Umbilical cord (tissue), 1 donor: ENCODE measurements at regions not wholly inside any gene's neighbourhood (a gene's known extent, or its start where the extent isn't known, plus 50 kb on each side); places are given as distances from the start of the nearest gene placed in this dataset.
"Not testable (repeated sequence)": the region's sequence is repeated elsewhere in the genome, so short reads cannot be mapped to it uniquely, and the experiment has no call there.

Source experiments
- DNase-seq: peaks from one replicate; pipeline ENCODE4 v3.0.0-alpha.2; 2015; ENCODE audit warnings: low spot score

DNA sequence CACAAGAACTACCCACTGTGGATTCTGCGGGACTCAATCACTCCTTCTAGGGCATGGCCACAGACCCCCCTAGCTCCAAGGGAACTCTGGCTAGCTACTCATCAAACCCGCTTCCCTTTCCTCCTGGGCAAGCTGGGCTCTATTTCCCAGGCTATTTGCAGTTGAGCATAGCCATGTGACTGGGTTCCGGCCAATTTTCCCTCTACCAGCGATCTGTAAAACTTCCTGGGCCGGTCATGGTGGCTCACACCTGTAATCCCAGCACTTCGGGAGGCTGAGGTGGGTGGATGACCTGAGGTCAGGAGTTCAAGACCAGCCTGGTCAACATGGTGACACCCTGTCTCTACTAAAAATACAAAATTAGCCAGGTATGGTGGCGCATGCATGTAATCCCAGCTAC, 214.9 kb upstream of the IRF2BP2 start:
- not testable (repeated sequence) for DNase-seq

DNA sequence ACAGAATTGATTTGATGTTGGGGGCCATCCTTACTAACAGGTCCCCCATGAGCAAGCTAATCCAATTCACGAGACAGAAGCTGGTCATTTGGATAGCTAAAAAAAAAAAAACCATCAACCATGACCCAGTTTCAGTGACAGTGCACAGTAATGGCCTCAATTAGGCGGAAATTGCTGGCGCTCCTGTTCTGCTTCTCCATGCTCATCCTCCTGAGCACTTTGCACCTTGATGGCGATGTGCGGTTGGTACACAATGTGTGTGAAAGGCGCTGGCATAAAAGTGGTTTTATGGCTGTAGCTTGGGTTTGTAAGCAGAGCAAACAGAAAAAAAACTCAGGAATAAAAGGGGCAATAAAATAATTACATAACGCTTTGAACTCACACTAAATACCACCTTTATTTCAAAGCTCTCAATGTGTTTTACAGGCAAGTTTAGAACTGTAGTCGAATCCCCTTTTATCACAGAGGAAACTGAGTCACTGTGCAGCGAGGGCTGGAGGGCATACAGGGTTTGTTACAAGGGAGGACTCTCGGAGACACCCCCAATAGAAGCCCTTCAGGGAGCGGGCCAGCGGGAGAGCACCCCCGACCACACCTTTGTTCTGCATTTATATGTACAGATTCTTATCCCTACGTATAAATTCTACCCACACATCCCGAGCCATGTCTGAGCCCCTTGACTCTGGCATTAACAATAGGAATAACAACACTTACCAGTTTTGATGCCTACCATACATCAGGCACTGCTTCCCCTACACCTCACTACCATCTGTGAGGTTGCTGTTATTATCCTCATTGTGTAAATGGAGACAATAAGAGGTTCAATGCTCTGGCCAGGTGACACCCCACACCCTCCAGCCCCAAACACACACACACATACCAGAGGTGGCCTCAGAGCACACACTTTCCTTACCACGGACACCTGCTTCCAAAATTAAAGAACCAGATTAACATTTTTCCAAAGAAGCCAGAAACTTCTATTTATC, 213.5 kb upstream of the IRF2BP2 start:
- DNase-seq = no peak

DNA sequence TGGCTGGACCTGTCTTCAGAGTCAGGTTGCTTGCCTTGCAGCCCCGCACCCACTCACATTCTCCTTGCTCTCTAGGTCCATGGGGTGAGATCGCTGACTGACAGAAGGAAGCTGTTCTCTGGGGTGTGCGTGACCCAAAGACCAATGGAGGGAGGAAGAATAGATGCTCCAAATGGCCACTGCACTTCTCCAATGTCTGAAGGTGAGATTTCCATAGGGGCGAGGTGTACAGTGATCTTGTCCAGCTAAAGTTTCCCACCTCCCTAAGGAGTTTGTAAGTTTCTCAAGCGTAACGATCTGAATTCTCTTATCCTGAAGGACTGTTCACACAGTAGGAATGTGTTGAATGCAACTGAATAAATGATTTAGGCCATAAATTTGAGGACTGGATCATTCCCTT, 211.9 kb upstream of the IRF2BP2 start:
- no peak for DNase-seq

DNA sequence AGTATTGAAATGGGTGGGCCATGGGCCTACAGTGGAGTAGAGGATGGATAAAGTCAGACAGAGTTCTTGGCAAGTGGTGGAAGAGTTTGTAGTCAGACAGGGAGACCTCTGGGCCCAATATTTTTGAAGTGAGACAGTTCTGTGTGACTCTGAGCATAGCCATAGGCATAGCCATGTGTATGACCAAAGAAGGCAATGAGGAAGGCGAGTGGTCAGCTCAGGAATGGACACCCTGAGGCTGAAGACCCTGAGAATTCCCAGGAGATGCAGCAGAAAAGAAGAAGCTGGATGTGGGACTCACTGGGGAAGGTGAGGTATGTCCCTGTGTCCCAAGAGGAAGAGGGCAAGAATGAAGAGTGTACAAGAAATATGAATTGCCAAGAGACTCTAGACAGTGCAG, 210.6 kb upstream of the IRF2BP2 start:
- no peak for DNase-seq

DNA sequence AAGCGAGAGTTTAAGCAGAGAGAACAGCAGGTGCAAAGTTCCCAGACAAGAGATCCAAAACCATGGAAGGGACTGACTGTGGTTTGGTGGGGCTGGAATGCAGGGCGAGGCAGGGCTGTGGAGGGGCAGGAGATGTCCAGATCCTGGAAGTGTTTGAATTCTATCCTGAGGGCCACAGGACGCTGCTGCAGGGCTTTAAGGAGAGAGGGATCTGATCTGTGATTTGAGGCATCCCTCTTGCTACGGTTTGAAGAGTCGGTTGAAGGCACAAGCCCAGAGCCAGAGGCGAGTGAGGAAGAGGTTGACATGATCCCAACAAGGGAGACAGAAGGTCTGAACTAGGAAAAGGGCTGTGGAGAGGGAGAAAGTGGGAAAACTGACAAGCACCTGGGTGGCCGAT, 209.9 kb upstream of the IRF2BP2 start:
- DNase-seq = not testable (repeated sequence)

DNA sequence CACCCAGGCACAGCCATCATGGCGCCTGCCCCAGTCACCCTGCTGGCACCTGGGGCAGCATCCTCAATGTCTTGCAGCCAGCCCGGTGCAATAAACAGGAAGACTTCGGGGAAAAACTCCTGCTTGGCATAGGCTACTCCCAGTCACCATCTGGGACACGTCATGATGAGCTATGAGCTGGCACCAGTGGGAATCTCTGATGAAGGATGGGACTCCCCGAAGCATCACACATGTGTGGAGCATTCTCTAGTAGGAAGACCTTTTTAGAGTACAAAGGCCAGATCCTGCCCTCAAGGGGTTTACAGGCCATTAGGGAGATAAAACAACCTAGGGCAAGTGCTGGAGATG, 208.0 kb upstream of the IRF2BP2 start:
- not testable (repeated sequence) for DNase-seq

DNA sequence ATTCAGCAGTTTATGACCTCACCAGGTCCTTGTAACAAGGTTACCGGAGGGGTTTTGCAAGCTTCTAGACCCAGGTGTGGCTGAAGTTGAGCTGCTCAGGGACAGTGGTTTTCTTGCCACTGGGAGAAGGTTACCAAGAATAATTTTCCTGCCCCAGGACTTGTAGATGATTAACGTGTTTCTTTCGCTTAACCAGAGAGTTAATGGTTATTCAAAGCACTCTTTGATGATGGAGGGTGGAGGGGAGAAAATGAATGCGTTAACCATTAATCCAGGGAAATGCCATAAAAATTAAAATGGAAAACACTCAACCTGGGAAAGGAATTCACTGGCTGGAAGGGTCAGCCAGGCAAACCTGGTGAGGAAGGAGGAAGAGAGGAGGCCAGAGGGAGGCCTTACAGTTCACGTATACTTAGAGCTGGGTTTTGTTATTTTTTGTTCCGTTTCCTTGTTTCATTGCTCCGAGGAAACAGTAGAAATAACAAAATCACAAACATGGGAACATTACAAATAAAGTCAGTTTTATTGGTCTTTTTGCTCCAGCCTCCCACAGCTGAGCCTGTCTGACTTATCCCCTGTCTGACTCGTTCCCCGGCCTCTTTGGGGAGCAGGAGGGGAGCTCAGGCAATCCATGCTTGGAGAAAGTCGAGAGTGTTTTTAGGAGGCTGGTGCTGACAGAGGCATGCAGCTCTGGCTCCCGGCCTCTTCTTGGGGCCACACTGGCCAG, 207.5 kb upstream of the IRF2BP2 start:
- not testable (repeated sequence) for DNase-seq

DNA sequence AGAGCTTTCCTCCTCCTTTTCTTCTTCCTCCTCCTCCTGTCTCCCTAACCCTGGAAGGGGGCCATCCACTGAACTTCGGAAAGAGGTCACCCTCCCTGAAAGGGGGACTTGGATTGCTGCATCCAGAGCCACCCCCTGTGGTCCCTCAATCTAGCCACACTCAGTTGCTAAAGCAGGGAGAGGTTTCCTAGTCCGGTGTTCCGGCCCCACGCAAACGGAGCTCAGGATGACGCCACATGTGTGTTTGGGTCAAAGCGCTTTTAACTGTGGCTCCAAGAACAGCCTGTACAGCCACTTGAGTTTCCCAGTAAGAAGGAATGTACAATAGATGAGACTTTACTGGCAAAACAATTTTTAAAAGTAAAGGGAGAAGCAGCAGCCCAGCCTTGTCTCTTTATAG, 206.9 kb upstream of the IRF2BP2 start:
- not testable (repeated sequence) for DNase-seq

DNA sequence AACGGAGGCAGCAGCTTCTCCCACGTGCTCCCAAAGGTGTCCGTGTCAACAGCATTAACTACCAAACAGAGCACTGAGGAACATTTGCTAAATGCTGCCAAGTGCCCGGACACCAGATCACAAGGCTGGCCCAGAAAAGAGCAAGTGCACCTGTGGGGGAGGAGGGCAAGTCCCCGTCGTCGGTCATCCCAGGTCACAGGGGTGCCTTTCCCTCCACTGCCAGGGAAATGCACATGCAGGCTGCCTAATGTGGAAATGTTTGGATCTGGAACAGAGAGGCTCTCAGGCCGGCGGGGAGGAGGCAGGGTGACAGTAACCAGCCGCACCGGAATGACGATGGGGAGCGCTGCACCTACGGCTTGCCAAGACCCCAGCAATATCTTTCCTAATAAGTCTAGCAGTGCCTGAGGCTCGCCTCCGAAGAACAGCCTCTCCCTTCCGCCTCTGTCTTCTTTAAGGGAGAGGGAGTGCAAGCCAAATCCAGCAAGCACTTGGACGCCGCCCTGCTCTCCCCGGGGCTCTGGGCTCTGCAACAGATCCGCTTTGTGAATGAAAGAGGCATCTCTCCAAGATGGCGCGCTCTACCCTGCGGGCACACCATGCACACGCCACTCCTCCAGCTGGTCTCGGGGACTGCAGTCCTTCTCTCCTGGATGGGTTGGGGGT, 206.3 kb upstream of the IRF2BP2 start:
- peak; percentile 58 for DNase-seq

DNA sequence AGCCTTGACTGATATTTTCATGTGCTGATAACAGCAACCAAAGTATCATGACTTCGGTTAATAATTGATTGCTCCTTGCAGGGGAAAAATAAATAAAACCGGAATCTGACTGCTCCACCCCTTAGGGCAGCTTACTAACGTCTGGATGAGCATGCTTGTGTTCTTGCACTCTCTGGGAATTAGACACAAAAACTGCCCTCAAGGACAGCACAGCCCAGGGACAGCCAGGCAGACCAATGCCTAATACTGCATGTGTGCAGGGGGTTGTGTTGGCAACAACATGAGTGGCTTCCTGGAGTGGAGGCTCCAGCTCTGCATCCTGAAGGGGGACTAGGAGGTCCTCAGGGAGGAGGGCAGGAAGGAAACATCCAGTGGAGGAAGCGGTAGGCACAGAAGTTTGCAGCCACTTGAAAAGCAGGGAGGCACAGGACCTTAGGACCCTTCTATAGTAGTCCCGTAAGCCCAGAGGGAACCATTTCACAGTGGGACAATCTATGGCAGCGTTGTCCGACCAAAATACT, 205.4 kb upstream of the IRF2BP2 start:
- not testable (repeated sequence) for DNase-seq

DNA sequence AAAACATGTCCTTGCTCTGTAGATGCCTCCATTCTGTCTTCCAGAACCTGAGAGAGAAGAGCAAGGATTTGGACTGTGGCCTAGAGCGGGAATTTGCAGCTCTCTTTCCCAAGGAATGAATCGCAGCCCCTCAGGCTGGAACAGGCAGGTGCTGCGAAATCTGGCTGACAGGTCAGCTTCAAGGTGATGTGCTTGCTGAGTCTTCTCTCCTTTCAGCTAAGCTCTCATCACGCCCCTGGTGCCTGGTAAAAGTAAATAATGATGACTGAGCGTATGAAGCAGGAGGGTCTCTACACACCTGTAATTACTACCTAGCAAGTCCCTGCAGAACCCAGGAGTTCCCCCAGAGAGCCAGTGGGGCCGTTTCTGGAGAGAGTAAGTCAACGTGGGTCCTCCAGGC, 204.3 kb upstream of the IRF2BP2 start:
- DNase-seq = not testable (repeated sequence)

DNA sequence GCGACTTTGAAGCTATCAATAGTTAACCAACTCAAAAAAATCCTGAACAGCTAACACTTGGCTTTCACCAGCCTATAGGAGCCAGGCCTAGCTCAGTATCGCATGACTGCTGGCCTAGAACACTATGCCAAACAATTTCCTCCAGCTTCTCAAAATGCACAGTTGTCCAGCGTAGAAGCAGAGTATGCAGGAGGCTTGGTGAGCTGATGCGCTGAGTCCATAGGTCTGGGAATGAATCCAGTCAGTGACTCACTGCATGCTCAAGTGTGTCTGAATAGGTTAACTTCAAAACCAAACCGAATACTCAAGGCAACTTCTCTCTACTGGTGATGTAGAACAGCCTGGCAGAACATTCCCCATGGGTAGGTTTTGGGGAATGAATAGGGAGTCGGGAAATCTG, 201.8 kb upstream of the IRF2BP2 start:
- DNase-seq = peak; percentile 80

DNA sequence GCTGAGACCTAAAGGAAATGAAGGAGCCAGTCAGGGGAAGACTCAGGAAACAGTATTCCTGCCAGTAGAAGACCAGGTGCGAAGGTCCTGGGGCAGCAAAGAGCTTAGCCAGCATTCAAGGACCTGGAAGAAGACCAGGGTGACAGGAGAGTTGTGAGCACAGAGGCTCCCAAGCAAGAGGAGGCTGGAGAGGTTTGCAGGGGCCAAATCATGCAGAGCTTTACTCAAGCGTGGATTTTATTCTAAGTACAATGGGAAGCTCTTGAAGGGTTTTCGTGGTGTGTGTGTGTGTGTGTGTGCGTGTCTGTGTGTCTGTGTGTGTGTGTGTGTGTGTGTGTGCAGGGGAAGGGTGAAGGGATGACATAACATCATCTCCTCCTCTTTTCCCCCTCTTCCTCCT, 200.7 kb upstream of the IRF2BP2 start:
- DNase-seq = not testable (repeated sequence)

DNA sequence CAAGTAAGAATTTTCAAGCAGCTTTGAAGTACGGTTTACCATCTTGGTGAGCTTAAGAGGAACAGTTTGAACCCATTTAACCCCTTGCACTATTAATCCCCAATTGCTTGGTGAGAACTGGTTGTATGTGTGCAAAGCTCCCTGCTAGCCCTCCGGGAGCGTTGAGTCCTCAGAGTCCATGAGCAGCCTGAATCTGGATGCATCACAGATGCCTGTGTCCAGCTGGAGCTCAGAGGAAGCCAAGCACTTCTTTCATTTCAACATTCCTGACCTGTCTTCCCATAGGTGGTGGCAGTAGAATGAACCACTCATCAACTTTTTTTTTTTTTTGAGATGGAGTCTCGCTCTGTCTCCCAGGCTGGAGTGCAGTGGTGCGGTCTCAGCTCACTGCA, 199.9 kb upstream of the IRF2BP2 start:
- DNase-seq = not testable (repeated sequence)

DNA sequence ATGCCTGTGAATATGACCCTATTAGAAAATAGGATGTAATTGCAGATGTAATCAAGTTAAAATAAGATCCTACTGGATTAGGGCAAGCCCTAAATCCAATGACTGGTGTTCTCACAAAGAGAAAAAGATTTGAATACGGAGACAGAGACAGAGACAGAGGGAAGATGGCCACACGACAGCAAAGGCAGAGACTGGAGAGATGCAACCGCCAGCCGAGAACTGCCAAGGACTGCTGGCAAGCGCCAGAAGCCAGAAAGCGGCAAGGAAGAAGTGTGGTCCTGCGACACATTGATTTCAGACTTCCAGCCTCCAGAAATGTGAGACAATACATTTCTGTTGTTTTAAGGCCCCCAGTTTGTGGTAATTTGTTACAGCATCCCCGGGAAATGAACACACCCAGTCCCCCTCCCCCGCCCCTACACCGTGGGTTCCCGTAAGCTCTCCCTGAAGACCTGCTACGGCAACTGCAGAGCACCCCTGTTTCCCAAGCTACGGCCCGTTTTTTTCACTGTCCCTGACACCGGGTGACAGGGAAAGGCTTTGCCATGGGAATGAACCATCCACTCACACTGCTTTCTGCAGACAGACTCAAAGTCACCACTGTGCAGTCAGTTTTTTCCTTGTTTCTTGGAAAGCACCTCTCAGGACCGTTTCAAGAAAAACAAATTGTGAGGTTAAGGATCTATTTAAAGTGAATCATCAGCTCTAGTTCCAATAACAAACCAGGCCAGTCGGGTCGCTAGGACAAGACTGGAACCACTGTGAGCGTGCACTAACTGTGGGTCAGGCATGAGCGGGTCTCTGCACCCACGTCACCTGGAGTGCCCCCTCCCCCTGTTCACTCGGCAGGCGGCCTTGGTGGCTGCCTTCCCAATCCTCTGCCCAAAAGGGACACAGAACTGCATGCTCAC, 199.2 kb upstream of the IRF2BP2 start:
- not testable (repeated sequence) for DNase-seq

DNA sequence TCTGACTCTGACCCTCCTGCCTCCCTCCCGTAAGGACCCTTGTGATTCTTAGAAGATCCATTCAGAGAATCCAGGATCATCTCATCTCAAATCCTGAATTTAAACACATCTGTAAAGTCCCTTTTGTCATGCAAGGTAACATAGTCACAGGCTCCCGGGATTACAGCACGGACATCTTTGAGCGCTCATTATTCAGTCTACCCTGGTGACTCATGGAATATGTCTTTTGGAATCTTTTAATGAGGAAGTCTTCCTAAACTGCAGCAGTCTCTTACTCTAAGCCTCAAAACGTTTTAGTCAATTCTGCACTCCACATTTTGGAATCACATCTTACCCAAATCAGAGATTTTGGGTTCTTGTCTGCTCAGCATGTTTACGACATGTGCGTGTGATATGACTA, 198.5 kb upstream of the IRF2BP2 start:
- not testable (repeated sequence) for DNase-seq

DNA sequence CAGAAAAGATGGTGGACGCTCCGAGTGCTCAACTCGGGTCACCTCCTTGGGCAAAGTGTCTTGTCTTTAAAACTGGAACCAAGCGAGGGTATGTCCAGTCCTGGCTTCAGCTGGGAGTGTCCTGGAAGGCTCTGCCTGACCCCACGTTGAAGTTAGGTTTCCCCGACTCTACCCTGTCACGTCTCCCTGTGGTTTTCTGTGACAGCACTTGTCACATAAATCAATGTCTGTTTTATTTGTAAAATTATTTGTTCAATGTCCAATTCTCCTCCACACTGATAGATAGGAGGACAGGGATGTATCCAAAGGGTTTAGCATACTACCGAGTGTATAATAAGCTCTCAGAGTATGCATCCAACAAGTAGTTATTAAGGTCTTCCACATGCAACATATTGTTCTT, 197.7 kb upstream of the IRF2BP2 start:
- DNase-seq = not testable (repeated sequence)

DNA sequence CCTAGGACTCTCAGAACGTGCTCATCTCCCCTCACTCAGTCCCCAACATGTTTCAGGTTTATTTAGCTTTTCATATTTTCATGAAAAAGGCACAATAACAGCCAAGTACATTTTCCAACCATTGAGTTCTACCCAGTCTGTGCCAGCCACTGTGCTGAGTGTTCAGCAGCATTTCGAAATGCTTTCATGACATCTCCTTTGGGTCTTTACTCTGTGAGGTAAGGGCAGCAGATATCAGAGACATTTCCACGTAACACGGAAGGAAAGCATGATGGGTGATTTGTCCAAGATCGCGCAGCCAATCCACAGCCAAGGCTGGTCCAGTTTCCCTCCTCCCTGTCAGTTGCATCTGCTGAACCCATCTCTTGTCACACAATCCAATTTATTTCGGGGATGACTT, 192.6 kb upstream of the IRF2BP2 start:
- not testable (repeated sequence) for DNase-seq

DNA sequence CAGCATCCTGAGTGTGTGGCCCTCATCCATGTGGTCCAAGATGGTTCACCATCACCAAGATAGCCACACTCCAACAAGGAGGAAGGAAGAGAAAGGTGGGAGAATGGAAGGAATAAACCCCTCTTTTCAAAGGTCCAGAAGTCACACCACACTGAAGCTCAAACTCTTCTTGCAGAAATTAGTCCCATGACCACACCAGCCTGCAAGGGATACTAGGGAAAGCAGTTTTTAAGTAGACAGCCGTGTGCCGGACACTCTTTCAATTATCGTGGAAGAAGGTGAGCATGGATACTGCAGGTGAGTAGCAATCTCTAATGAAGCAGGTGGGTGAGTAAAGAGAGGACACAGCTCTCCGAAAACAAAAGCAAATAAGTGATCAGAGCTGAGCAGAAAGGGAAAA, 191.7 kb upstream of the IRF2BP2 start:
- DNase-seq = not testable (repeated sequence)

DNA sequence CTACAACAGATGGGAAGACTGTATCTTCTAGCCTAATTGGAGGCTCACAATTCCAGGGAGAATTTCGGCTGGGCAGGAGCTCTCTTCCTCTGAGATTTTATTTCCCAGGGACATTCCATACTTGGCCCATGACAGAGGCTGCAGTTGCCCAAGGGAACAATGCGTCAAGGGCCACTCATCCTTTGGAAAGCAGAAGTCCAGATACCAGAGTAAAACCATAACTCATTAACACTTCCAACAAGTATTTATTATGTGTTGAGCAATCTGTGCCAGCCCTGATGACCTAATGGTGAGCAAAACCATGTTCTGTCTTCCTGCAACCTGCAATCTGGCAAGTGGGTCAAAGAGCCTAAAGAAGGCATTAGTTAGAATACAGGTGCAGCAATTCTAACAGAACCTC, 191.2 kb upstream of the IRF2BP2 start:
- not testable (repeated sequence) for DNase-seq

DNA sequence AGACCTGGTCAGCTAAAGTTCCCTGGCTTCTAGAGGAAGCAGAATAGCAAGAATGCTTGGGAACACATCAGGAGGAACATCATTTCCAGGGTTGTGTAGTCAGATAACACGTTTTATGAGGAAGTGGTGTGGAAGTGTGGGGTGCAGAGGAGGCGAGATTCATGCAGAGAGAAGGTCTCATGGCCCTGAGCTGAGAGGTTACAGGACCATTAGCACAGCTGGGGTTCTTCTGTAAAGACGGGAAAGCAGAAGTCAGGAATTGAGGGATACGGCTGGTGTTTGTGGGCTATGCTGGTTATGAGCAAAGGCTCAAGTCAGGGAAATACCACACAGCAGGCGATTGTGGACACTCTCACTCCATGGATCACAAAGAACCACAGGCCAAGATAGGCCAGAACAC, 190.6 kb upstream of the IRF2BP2 start:
- DNase-seq = not testable (repeated sequence)
